Lower lobe of right lung (tissue), 2 donors: ENCODE measurements at regions not wholly inside any gene's neighbourhood (a gene's known extent, or its start where the extent isn't known, plus 50 kb on each side); places are given as distances from the start of the nearest gene placed in this dataset.
"Not testable (repeated sequence)": the region's sequence is repeated elsewhere in the genome, so short reads cannot be mapped to it uniquely, and the experiment has no call there.

Source experiments
- ATAC-seq, 2 donors: fragments of 200-7000 bp; cut with Tn5 transposase; one replicate each; pipeline ENCODE4 v1.9.1; 2020 to 2022; ENCODE audit warnings: mild to moderate bottlenecking in 2 of 2, moderate library complexity in 2 of 2
- DNase-seq: peaks from one replicate; pipeline ENCODE4 v3.0.0-alpha.2; 2020
- H3K27ac ChIP-seq: fragments of 200-600 bp; one replicate; pipeline ENCODE4 v1.8.0; 2022
- H3K27me3 ChIP-seq: fragments of 200-600 bp; one replicate; pipeline ENCODE4 v1.8.0; 2022; ENCODE audit warnings: low read depth
- H3K36me3 ChIP-seq: fragments of 200-600 bp; one replicate; pipeline ENCODE4 v1.8.0; 2022; ENCODE audit warnings: mild to moderate bottlenecking
- H3K4me1 ChIP-seq: fragments of 200-600 bp; one replicate; pipeline ENCODE4 v1.8.0; 2022
- H3K4me3 ChIP-seq: fragments of 200-600 bp; one replicate; pipeline ENCODE4 v1.8.0; 2022; ENCODE audit warnings: mild to moderate bottlenecking
- H3K9me3 ChIP-seq: fragments of 200-600 bp; one replicate; pipeline ENCODE4 v1.8.0; 2022
- intact Hi-C: fragments of 100-400 bp; cut with DNase I; formaldehyde crosslinking; loops from one replicate; pipeline ENCODE4 v1.11.0; 2022
- TF ChIP-seq, protein P1 (sequence below): fragments of 200-600 bp; IDR thresholded peaks from one replicate; pipeline ENCODE4 v1.8.0; 2022; ENCODE audit warnings: antibody characterized with exemption, mild to moderate bottlenecking
- donor health status: DM: no; HTN: yes; CAD: no; lungs with severe emphysema.

DNA sequence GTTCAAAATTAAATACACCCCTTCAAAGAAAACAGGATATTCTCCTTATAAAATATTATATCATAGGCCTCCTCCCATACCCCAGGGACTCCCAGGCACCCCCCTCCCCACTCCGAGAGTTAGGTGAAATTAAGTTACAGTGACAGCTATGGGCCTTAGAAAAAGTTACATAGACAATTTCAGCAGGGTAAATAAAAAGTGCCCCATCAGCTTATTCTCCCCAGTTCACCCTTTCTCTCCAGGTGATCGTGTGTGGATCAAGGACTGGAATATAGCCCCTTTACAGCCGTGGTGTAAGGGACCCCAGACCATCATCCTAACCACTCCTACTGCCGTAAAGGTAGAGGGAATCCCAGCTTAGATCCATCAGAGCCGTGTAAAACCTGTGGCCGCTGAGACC, 147.6 kb upstream of the FGF16 start:
- no peak for ATAC-seq

DNA sequence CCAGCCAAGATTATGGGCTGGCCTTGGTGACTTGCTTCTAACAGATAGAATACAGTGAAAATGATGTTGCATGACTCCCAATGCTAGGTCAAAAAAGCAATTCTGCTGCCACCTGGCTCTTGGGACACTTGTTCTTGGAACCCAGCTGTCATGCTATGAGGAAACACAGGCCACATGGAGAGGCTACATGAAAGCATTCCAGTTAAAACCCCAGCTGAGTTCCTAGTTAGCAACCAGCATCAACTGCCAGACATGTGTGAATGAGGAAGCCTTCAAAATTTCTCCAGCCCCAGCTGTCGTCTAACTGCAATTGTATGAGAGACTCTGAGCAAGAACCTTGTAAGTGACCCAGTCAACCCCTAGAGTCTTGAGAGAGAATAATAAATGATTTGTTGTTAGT, 105.2 kb upstream of the FGF16 start:
- H3K27ac ChIP-seq: no peak overlapping the region
- TF ChIP-seq, protein P1, sequence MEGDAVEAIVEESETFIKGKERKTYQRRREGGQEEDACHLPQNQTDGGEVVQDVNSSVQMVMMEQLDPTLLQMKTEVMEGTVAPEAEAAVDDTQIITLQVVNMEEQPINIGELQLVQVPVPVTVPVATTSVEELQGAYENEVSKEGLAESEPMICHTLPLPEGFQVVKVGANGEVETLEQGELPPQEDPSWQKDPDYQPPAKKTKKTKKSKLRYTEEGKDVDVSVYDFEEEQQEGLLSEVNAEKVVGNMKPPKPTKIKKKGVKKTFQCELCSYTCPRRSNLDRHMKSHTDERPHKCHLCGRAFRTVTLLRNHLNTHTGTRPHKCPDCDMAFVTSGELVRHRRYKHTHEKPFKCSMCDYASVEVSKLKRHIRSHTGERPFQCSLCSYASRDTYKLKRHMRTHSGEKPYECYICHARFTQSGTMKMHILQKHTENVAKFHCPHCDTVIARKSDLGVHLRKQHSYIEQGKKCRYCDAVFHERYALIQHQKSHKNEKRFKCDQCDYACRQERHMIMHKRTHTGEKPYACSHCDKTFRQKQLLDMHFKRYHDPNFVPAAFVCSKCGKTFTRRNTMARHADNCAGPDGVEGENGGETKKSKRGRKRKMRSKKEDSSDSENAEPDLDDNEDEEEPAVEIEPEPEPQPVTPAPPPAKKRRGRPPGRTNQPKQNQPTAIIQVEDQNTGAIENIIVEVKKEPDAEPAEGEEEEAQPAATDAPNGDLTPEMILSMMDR: no peak
- intact Hi-C loops: no loop called here
- H3K9me3 ChIP-seq: no peaks in the 10 kb centered on the region
- no peaks in the 10 kb centered on the region for H3K36me3 ChIP-seq
- H3K4me3 ChIP-seq: no peak overlapping the region
- no peaks in the 10 kb centered on the region for H3K4me1 ChIP-seq
- H3K27me3 ChIP-seq: no peaks in the 10 kb centered on the region
- DNase-seq (no peak), ATAC-seq (no peak)

More for the DNA sequence above, 147.6 kb upstream of the FGF16 start:
- Histone ChIP-seq H3K27me3 (no peaks in the 10 kb centered on the region), H3K4me3 (no peak overlapping the region), H3K9me3 (no peaks in the 10 kb centered on the region), H3K36me3 (no peaks in the 10 kb centered on the region), H3K27ac (no peak overlapping the region), H3K4me1 (no peaks in the 10 kb centered on the region)
- TF ChIP-seq, protein P1: no peak
- no peak for DNase-seq
- intact Hi-C loops: no loop called here

DNA sequence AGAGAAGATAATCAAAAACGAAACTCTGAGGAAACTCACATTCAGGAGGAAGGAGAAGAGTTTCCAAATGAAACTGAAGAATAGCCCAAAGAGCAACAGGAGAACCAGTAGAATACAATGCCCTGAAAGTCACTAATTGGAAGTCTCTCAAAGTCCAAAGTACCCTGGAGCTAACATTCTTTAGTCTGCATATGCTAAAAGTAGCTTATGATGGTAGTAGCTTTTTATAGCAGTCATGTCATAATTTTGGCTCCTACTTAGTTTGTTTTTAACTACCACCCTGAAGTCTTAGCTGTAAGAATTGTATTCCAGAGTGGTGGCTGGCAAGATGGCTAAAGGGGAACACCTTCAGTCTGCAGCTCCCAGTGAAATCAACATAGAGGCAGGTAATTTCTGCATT, 100.3 kb upstream of the FGF16 start:
- ATAC-seq: no peak
- H3K4me1 ChIP-seq: no peaks in the 10 kb centered on the region
- no peaks in the 10 kb centered on the region for H3K9me3 ChIP-seq
- DNase-seq: no peak
- intact Hi-C loops: no loop called here
- H3K27me3 ChIP-seq: no peaks in the 10 kb centered on the region
- no peaks in the 10 kb centered on the region for H3K36me3 ChIP-seq
- TF ChIP-seq, protein P1: no peak
- H3K27ac ChIP-seq: no peak overlapping the region
- H3K4me3 ChIP-seq: no peak overlapping the region

DNA sequence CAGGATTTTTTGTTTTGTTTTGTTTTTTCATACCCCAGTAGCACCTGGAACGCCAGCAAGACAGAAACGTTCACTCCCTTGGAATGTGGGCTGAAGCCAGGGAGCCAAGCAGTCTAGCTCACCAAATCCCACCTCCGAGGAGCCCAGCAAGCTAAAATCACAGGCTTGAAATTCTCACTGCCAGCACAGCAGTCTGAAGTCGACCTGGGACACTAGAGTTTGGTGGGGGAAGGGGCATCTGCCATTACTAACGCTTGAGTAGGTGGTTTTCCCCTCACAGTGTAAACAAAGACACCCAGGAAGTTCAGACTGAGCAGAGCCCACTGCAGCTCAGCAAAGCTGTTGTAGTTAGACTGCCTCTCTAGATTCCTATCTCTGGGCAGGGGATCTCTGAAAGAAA, 99.6 kb upstream of the FGF16 start:
- Histone ChIP-seq H3K36me3 (no peaks in the 10 kb centered on the region), H3K27me3 (no peaks in the 10 kb centered on the region), H3K9me3 (no peaks in the 10 kb centered on the region), H3K4me1 (no peaks in the 10 kb centered on the region), H3K4me3 (no peak overlapping the region), H3K27ac (no peak overlapping the region)
- TF ChIP-seq, protein P1: no peak
- DNase-seq: no peak
- ATAC-seq: no peak
- intact Hi-C loops: no loop called here

DNA sequence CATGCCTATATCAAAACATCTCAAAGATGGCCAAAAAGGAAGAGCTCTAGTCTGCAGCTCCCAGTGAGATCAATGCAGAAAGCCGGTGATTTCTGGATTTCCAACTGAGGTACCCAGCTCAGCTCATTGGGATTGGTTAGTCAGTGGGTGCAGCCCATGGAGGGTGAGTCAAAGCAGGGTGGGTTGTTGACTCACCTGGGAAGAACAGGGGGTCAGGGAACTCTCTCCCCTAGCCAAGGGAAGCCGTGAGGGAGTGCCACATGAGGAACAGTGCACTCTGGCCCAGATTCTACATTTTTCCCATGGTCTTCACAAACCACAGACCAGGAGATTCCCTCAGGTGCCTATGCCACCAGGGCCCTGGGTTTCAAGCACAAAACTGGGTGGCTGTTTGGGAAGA, 57.3 kb upstream of the FGF16 start:
- no peak overlapping the region for H3K4me3 ChIP-seq
- TF ChIP-seq, protein P1: no peak
- DNase-seq (no peak), ATAC-seq (no peak)
- H3K9me3 ChIP-seq: no peaks in the 10 kb centered on the region
- intact Hi-C loops: no loop called here
- no peak overlapping the region for H3K27ac ChIP-seq
- no peaks in the 10 kb centered on the region for H3K4me1 ChIP-seq
- no peaks in the 10 kb centered on the region for H3K36me3 ChIP-seq
- H3K27me3 ChIP-seq: no peaks in the 10 kb centered on the region

DNA sequence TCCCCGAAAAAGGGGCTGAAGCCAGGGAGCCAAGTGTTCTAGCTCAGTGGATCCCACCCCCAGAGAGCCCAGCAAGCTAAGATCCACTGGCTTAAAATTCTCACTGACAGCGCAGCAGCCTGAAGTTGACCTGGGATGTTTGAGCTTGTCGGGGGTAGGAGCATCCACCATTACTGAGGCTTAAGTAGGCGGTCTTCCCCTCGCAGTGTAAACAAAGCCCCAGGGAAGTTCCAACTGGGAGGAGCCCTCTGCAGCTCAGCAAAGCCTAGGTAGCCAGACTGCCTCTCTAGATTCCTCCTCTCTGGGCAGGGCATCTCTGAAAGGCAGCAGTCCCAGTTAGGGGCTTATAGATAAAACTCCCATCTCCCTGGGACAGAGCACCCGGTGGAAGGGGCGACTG, 56.8 kb upstream of the FGF16 start:
- H3K27ac ChIP-seq, intact Hi-C loops, ATAC-seq, H3K36me3 ChIP-seq, H3K4me3 ChIP-seq, DNase-seq, H3K4me1 ChIP-seq, H3K9me3 ChIP-seq, H3K27me3 ChIP-seq: not testable (repeated sequence)
